ENCODE measurements at regions not wholly inside any gene's neighbourhood (a gene's known extent, or its start where the extent isn't known, plus 50 kb on each side); places are given as distances from the start of the nearest gene placed in this dataset.

DNA sequence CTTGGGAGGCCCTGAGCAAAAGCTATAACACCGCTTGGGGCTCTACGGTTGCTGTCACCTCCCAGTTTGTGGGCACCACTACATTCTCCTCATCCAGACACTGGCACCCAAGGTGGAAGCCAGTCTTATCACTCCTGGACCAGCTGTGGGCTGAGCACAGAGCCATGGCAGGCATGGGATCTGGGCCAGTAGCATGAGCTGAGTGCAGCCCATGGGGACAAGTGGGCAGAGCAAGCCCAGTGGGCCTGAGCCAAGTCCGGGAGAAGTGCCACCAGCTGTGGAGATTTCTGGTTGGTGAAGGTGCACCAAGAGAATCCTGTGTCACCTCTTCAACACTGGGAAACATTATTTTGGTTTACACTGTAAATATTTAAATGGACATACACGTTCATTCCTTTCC is 1013.0 kb downstream of the TECRL start:
- intact Hi-C loops (cut with DNase I; ENCODE audit: low total_unique reads), result no loop called here
- H3K4me3 ChIP-seq, result no peak overlapping the region
- peaks cover 0 to 8% (median 4%) of the 10 kb centered on the region in 3 donors for H3K9me3 ChIP-seq
- no peak overlapping the region for H3K27ac ChIP-seq
- no peaks in the 10 kb centered on the region for H3K36me3 ChIP-seq
- H3K27me3 ChIP-seq, result no peaks in the 10 kb centered on the region
- DNase-seq, result no peak
- TF ChIP-seq, protein P1, sequence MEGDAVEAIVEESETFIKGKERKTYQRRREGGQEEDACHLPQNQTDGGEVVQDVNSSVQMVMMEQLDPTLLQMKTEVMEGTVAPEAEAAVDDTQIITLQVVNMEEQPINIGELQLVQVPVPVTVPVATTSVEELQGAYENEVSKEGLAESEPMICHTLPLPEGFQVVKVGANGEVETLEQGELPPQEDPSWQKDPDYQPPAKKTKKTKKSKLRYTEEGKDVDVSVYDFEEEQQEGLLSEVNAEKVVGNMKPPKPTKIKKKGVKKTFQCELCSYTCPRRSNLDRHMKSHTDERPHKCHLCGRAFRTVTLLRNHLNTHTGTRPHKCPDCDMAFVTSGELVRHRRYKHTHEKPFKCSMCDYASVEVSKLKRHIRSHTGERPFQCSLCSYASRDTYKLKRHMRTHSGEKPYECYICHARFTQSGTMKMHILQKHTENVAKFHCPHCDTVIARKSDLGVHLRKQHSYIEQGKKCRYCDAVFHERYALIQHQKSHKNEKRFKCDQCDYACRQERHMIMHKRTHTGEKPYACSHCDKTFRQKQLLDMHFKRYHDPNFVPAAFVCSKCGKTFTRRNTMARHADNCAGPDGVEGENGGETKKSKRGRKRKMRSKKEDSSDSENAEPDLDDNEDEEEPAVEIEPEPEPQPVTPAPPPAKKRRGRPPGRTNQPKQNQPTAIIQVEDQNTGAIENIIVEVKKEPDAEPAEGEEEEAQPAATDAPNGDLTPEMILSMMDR (IDR thresholded peaks at IDR 0.05), result no peak
- H3K4me1 ChIP-seq, result no peaks in the 10 kb centered on the region

DNA sequence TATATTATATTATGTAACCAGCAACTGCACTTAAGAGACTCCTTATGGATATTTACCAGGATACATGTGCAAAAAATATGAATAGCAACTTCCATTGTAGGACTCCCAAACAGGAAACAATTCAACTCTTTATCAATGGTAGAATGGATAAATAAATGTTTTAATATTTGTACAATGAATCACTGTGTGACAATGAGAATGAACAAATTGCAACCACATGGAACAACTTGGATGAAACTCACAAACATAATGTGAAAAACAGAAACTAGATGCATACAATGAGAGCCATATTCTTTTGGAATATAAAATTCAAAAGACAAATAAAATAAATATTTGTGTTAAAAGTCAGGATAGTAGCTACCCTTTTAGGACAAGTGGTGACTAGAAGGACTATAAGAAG is 1015.7 kb downstream of the TECRL start:
- no peak for DNase-seq
- intact Hi-C loops (cut with DNase I; ENCODE audit: low total_unique reads), result no loop called here
- H3K36me3 ChIP-seq, result no peaks in the 10 kb centered on the region
- no peaks in the 10 kb centered on the region for H3K4me1 ChIP-seq
- H3K9me3 ChIP-seq, result peaks cover 0 to 8% (median 4%) of the 10 kb centered on the region in 3 donors
- no peak overlapping the region for H3K4me3 ChIP-seq
- no peak overlapping the region for H3K27ac ChIP-seq
- H3K27me3 ChIP-seq, result no peaks in the 10 kb centered on the region
- TF ChIP-seq, protein P1 (IDR thresholded peaks at IDR 0.05), result no peak

DNA sequence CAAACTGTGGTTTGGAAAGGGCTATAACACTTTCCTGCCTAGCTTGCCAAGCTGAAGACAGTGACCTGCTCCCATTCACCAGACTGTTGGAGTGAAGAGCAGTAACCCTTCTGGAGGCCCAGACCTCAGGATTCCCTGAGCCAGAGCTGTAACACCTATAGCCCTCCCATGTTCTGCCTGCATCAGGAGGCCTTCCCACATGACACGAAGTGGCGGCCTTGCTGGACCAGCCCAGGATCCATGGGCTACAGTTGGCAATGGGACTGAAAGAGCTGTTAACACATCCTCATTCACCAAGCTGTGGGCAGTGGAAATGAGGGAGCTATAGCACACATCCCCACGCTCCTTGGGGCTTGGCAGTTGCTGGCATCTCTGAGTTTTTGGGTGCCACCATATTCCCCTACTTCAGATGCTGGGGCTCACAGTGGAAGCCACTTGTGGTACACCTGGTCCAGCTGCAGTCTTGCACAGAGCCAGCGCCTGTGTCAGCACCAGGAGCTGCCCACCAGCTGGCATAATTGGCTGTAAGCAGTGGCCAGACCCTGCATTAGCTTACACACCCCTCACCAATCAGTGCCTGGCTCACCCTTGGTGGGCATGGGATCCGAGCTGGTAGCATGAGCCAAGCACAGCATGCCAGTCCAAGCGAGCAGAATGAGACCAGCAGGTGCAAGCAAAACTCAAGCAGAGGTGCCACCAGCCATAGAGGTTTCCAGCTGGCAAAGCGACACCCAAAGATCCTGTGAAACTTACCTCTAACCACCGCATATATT is 1029.3 kb downstream of the TECRL start:
- Histone ChIP-seq H3K4me1 (no peaks in the 10 kb centered on the region), H3K27me3 (no peaks in the 10 kb centered on the region), H3K4me3 (no peak overlapping the region), H3K9me3 (no peaks in the 10 kb centered on the region), H3K36me3 (no peaks in the 10 kb centered on the region), H3K27ac (no peak overlapping the region)
- DNase-seq, result no peak
- TF ChIP-seq, protein P1 (IDR thresholded peaks at IDR 0.05), result no peak
- intact Hi-C loops (cut with DNase I; ENCODE audit: low total_unique reads), result no loop called here

DNA sequence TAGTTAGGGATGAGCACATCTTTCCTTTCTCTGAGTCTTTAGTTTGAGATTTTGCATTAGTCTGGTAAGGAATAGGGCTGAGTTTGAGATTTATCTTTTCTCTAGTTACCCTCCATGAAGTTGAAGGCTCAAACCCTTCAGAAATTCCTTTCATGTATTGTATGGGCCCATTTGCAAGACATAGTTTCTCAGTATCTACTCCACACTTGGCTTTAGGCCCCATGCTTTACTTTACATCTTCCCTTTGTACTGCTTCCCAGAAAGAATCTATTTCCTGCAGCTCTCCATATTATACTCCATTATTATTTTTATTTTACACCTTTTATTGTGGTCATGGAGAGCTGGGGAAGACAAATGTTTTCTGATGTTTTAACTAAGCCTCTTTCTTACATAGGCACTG is 1038.2 kb downstream of the TECRL start:
- Histone ChIP-seq H3K27me3 (no peaks in the 10 kb centered on the region), H3K27ac (no peak overlapping the region), H3K4me1 (no peaks in the 10 kb centered on the region), H3K4me3 (no peak overlapping the region), H3K9me3 (no peaks in the 10 kb centered on the region), H3K36me3 (no peaks in the 10 kb centered on the region)
- intact Hi-C loops (cut with DNase I; ENCODE audit: low total_unique reads), result no loop called here
- TF ChIP-seq, protein P1 (IDR thresholded peaks at IDR 0.05), result no peak
- DNase-seq, result no peak

DNA sequence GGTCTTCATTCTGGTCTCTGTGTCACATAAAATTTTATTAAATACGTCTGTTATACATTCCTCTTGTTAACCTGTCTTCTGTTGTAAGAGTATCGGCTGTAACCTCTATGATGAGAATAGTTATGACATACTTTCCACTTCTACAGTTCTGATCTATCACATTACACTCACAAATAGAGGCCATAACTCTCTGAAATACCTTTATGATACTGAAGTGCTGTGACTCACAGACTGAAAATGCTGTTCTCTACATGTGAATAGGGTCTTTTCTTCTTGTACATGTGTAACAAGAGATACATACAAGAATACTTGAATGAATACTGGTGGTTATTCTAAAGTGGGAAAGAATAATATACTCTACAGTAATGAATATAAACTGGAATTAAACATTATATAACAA is 1047.6 kb downstream of the TECRL start:
- H3K27me3 ChIP-seq, result no peaks in the 10 kb centered on the region

More for the DNA sequence above, 1047.6 kb downstream of the TECRL start:
- no peak overlapping the region for H3K27ac ChIP-seq
- H3K36me3 ChIP-seq, result no peaks in the 10 kb centered on the region
- H3K4me1 ChIP-seq, result no peaks in the 10 kb centered on the region
- DNase-seq, result no peak
- H3K4me3 ChIP-seq, result no peak overlapping the region
- no peaks in the 10 kb centered on the region for H3K9me3 ChIP-seq
- TF ChIP-seq, protein P1 (IDR thresholded peaks at IDR 0.05), result no peak
- intact Hi-C loops (cut with DNase I; ENCODE audit: low total_unique reads), result no loop called here

Measured in tibial artery (tissue), 4 donors.